Fibroblast of lung (primary cell): ENCODE measurements at regions not wholly inside any gene's neighbourhood (a gene's known extent, or its start where the extent isn't known, plus 50 kb on each side); places are given as distances from the start of the nearest gene placed in this dataset.

ENCODE experiments used
- CTCF ChIP-seq, 2 donors: IDR thresholded peaks in 1 of 2; conservative IDR thresholded peaks in 1 of 2; 1 replicate in 1 of 2; 2 replicates in 1 of 2; pipeline ENCODE4 v1.5.1; 2011 to 2012; ENCODE audit warnings: low read length in 2 of 2, control low read depth in 1 of 2, inconsistent platforms in 1 of 2, low read depth in 1 of 2, mild to moderate bottlenecking in 1 of 2
- EZH2 ChIP-seq: IDR thresholded peaks from 2 replicates; pipeline ENCODE4 v1.5.1; 2012; ENCODE audit warnings: low read length, control low read depth, mild to moderate bottlenecking; ENCODE audit errors: missing control alignments

GRCh38 chr6:6796818-6797217, 208.3 kb downstream of the LY86 start:
- TF ChIP-seq EZH2 (no peak), CTCF (conservative IDR thresholded peaks at IDR 0.05 in 1 of 2, IDR thresholded peaks at IDR 0.05 in 1 of 2; ENCODE audit: low read depth in 1 of 2, low read length in 2 of 2) (no peak)
